GM10266 (cell line): ENCODE measurements at regions not wholly inside any gene's neighbourhood (a gene's known extent, or its start where the extent isn't known, plus 50 kb on each side); places are given as distances from the start of the nearest gene placed in this dataset.
"Not testable (repeated sequence)": the region's sequence is repeated elsewhere in the genome, so short reads cannot be mapped to it uniquely, and the experiment has no call there.

Experiments used
- DNase-seq: peaks from one replicate; pipeline ENCODE4 v3.0.0; 2012; ENCODE audit errors: extremely low spot score
- CTCF ChIP-seq: IDR thresholded peaks from 2 replicates; pipeline ENCODE4 v1.5.1; 2012; ENCODE audit warnings: mild to moderate bottlenecking, low read depth; ENCODE audit not compliant: control insufficient read depth, insufficient read depth; ENCODE audit errors: missing control alignments

DNA sequence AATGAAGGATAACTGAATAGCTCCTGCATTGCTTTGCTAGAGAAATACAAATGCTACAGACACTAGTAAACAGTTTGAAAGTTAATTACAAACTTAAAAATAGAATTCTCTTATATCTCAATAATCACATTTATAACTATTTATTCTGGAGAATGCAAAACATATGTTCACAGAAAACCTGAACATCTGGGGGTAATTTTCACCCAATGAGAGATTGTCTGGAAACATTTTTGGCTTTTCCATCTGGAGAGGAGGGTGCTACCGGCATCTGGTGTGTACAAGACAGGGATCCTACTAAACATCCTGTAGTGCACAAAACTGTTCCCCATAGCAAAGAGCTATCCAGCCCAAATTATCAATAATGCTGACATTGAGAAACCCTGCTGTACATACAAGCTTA, 378.4 kb upstream of the CHORDC1 start:
- DNase-seq: no peak
- no peak for TF ChIP-seq CTCF

DNA sequence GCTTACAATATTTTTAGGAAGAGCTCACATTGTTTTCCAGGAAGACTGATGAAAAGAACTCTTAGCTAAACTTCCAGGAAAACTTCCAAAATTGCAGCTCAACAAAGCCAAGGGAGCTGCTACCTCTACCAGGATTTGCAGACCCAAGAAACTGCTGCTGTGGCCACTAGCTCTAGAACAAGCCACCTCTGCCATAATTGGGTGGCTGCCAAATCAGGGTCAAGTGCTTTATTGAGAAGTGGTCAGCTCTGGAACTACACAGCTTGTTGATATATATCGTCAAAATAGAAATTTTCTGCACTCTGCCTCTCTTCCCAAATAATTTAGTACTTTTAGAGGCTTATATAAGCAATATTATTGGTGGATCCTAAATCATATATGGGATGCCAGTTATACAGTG, 371.8 kb upstream of the CHORDC1 start:
- no peak for TF ChIP-seq CTCF
- DNase-seq: no peak

DNA sequence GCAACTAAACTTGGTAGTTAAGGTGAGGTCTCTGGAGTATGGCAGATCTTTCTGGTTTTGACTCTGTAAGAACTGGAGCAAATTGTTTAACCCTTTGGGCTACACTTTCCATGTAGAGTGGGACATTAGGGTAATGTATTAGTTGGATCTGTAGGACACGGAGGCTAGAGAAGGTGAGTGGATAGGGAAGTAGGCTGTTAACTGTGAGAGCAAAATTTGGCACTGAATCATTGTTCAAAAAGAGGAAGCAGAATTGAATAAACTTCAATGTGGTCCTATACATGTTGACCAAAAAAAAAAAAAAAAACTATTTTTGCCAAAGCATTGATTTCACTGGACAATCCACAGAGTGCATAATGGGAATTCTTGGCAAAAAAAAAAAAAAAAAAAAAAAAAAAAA, 370.2 kb upstream of the CHORDC1 start:
- TF ChIP-seq CTCF: no peak
- no peak for DNase-seq

DNA sequence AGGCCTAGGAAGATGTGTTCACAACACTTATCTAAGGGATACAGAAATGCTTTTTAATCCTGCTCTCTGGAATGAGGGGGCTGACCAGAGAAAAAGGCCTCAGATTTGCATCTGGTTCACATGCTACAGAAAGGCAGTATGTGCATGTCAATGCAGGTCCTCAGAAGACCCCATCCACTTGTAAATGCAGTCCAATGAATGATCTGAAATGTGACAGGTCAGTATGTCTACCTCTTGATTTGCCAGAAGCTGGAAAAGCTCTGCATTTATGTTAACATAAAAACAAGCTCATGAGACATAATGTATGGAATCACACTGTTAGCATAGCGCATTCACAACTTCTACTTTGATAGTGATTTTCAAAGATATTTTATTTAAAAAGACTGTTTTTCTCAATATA, 367.4 kb upstream of the CHORDC1 start:
- no peak for TF ChIP-seq CTCF
- DNase-seq: no peak

DNA sequence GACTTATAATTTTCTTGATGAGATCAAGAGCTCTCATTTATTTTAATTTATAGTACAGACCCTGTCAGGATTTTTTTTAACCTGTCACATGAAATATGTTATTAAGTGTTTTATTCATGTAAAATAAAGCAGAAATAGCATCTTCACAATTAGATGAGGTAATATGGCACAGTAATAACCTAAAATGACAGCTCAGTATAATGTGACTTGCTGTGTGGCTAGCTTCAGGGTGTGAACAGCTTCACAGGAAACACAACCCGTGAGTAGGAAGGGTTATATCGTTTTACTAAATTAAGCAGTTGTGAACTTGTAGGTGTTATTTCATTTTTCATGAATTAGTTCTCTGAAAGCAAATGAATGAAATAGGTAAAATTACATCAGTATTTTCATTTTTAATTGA, 366.9 kb upstream of the CHORDC1 start:
- no peak for TF ChIP-seq CTCF
- no peak for DNase-seq

DNA sequence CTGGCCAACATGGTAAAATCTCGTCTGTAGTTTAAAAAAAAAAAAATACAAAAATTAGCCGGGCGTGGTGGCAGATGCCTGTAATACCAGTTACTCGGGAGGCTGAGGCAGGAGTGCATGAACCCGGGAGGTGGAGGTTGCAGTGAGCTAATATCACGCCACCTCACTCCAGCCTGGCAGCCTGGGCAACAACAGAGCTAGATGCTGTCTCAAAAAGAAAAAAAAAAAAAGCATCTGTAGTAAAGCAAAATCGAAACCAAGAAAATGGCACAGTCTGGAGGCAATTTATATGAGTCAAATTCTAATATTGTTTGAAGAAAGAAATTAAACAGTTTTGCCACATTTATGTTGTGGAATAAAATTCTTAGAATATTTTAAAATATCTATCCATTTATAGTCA, 365.0 kb upstream of the CHORDC1 start:
- no peak for TF ChIP-seq CTCF
- DNase-seq: no peak

DNA sequence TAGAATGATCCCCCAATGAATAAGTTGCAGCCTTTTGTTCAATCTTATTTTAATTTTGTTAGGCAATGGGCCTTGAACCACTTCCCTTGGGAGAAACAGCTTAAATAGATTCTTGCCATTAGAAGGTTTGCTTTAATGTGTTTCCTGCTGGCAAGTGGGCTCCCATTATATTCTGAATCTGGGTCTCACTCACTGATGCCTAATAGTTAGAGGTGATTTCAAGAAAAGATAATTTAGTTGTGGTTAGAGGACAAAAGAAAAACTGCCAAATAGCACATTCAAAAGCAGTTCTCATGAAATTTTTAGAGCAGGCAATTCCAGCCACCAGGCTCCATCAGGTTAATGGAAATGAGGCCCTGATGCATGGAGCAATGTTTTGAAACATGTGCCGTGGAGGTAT, 362.6 kb upstream of the CHORDC1 start:
- no peak for TF ChIP-seq CTCF
- DNase-seq: no peak

- DNase-seq: not testable (repeated sequence)
Measured at GRCh38 chr11:90582999-90583398, 360.1 kb upstream of the CHORDC1 start.
